Esophagus squamous epithelium (tissue), 4 donors: ENCODE measurements at regions not wholly inside any gene's neighbourhood (a gene's known extent, or its start where the extent isn't known, plus 50 kb on each side); places are given as distances from the start of the nearest gene placed in this dataset.

Source experiments
- POLR2A ChIP-seq, 4 donors: fragments of 450-650 bp; IDR thresholded peaks; one replicate each; pipeline ENCODE4 v1.6.1; 2017; ENCODE audit warnings: antibody characterized with exemption in 4 of 4, mild to moderate bottlenecking in 4 of 4, moderate library complexity in 3 of 4
- TF ChIP-seq, protein P1 (sequence below), 6 experiments: fragments of 450-650 bp in 4 of 6; fragments of 200-600 bp in 2 of 6; sonication (generic) in 2 of 6; IDR thresholded peaks; one replicate each; pipeline ENCODE4 v1.5.1; 2016 to 2019; ENCODE audit warnings: antibody characterized with exemption in 6 of 6, mild to moderate bottlenecking in 4 of 6, moderate library complexity in 4 of 6

DNA sequence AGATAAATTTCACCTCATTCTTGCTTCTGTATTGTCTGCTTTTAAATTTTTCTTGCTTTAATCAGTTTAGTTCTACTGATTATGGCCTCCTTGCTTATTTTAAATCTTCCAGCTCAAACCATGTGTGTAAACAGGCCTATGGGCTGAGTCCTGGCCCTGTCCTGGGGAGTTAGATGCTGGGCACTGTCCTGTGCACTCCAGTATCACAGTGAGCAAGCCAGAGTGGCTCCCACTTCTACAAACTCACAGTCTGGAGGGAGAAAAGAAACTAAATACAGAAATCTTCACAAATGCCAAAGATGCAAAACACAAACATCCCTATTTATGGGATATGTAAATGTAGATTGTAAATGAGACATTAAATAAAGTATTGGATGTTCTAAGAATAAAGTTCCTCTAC, 101.1 kb upstream of the POGK start:
- TF ChIP-seq, protein P1, sequence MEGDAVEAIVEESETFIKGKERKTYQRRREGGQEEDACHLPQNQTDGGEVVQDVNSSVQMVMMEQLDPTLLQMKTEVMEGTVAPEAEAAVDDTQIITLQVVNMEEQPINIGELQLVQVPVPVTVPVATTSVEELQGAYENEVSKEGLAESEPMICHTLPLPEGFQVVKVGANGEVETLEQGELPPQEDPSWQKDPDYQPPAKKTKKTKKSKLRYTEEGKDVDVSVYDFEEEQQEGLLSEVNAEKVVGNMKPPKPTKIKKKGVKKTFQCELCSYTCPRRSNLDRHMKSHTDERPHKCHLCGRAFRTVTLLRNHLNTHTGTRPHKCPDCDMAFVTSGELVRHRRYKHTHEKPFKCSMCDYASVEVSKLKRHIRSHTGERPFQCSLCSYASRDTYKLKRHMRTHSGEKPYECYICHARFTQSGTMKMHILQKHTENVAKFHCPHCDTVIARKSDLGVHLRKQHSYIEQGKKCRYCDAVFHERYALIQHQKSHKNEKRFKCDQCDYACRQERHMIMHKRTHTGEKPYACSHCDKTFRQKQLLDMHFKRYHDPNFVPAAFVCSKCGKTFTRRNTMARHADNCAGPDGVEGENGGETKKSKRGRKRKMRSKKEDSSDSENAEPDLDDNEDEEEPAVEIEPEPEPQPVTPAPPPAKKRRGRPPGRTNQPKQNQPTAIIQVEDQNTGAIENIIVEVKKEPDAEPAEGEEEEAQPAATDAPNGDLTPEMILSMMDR (IDR thresholded peaks at IDR 0.05) = no peak
- no peak for TF ChIP-seq POLR2A (IDR thresholded peaks at IDR 0.05)
